HPDE6-E6E7 (cell line): ENCODE measurements at regions not wholly inside any gene's neighbourhood (a gene's known extent, or its start where the extent isn't known, plus 50 kb on each side); places are given as distances from the start of the nearest gene placed in this dataset.
"Not testable (repeated sequence)": the region's sequence is repeated elsewhere in the genome, so short reads cannot be mapped to it uniquely, and the experiment has no call there.

Experiments used
- DNase-seq: peaks from one replicate; pipeline ENCODE4 v3.0.0; 2011; ENCODE audit warnings: missing footprints; ENCODE audit errors: extremely low spot score

- no peak for DNase-seq
Measured at GRCh38 chr10:45518741-45519140, 144.7 kb downstream of the ALOX5 start.

DNA sequence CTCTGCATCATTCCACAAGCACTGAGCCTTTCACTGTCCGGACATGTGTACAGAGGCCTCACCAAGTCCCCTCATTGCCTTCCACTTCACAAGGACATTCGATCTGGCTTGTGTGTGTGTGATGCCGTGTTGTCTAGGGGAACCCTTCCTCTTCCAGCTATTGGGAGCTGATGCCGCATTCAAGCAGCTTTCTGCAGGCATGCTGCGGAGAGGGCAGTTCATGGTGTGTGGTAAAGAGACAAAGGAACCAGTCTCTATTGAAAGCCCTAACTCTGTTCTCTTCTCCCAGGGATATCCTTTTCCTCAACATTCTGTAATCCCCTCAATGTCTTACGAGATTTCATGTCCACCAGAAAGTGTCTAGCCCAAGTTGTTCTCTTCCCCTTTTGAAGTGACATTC, 141.6 kb downstream of the ALOX5 start:
- DNase-seq = no peak

DNA sequence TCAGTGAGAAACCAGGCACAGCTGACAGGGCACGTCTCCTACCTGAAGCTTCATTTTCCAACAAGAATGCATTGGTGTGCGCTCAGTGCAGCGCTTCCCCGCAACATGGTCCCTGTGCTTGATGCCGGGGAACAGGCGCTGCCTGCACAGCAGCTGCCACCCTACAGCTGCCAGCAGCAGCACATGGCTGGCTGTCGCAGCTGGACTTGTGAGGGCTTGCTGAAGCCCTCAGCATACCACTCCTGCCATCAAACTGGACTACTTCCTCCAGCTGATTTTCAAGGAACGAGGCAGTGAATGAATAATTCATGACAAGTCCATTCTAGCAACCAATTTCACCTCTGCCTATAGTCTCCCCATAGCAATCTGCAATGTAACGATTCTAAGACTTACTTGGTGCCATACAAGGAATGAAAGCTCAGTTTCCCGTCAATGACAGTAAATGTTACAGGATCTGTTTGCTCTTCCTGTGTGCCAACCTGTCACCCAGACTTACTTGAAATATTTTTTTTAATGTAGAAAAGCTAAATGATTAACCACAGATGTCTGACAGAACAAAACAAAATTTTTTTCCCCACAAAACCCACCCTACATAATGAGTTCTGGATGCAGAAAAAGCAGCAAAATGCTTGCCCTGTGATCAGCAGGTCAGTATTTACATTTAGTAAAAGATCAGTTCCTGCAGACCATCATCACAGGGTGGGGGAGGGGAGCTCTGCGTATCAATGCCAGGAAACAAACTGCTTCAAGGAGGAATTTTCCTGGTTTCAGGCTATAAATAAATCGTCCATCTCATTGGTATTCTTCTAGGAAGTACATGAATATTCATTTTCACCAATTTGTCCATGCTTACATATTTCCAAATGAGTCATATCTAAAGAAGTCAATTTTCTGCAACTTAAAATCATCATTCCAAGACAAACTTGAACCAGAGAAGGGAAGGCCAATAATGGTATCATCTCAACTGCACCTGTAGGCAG, 140.6 kb downstream of the ALOX5 start:
- peak; percentile 68 for DNase-seq

GRCh38 chr10:45513551-45513950, 139.5 kb downstream of the ALOX5 start:
- no peak for DNase-seq

DNA sequence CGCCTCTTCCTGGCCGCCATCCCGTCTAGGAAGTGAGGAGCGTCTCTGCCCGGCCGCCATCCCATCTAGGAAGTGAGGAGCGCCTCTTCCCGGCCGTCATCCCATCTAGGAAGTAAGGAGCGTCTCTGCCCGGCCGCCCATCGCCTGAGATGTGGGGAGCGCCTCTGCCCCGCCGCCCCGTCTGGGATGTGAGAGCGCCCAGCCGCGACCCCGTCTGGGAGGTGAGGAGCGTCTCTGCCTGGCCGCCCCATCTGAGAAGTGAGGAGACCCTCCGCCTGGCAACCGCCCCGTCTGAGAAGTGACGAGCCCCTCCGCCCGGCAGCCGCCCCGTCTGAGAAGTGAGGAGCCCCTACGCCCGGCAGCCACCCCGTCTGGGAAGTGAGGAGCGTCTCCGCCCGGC, 137.9 kb downstream of the ALOX5 start:
- not testable (repeated sequence) for DNase-seq

DNA sequence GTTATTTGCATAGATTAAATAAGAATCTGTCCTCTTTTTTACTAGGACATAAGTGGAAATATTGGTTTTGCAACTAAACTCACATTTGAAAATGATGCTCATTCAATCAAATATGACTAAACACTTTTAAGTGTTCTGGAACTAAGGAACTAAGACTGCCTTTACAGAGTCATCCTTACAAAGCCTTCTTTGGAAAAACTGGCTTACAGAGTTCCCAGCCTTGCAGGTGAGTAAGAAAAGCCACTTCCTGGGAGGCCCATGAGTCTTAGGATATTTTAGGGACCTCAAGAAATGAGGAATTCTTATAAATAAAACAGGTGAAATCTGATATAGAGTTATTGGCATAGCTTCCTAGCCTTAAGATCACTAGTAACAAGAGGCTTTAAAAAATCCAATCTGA, 135.5 kb downstream of the ALOX5 start:
- no peak for DNase-seq

GRCh38 chr10:45505311-45505710, 131.3 kb downstream of the ALOX5 start:
- no peak for DNase-seq

- DNase-seq = no peak
Measured at GRCh38 chr10:45502458-45502857, 128.4 kb downstream of the ALOX5 start.

DNA sequence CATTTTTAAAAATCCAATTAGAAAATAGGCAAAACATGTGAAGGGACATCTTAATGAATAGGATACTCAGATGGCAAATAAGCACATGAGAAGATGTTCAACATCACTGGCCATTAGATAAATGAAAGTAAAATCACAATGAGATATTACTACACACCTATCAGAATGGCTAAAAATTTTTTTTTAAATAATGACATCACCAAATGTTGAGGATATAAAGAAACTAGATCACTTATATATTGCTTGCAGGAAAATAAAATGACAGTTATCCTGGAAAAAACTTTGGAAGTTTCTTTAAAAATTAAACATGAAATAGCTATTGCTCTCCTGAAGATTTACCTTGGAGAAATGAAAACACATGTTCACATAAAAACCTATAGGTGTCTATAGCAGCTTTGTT, 127.8 kb downstream of the ALOX5 start:
- no peak for DNase-seq

DNA sequence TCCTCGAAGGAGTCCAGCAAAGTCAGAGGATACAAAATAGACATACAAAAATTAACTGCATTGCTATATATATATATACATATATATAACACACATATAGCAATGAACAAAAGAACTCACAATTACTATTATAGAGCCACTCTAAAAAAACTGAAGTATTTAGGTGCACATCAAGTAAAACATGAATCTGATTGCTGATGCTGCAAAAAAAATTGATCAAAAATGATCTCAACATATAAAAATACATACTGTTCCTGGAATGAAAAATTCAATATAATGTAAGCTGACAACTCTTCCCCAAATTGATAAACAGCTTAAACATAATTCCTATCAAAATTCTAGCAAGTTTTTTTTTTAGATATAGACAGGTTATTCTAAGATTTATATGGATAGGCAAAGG, 126.8 kb downstream of the ALOX5 start:
- no peak for DNase-seq

- no peak for DNase-seq
Measured at GRCh38 chr10:45500304-45500703, 126.3 kb downstream of the ALOX5 start.

GRCh38 chr10:45495438-45496152, 121.6 kb downstream of the ALOX5 start:
- DNase-seq = no peak
